Common myeloid progenitor, CD34-positive (primary cell): ENCODE measurements at regions not wholly inside any gene's neighbourhood (a gene's known extent, or its start where the extent isn't known, plus 50 kb on each side); places are given as distances from the start of the nearest gene placed in this dataset.

ENCODE experiments used
- CTCF ChIA-PET: fragments of 350-600 bp; sonication (Branson Sonifier 250); formaldehyde crosslinking; loops from one replicate; lab custom pipeline; 2021; ENCODE audit warnings: antibody characterized with exemption; lab: Charles Lee
- POLR2A ChIA-PET: fragments of 350-600 bp; sonication (Branson Sonifier 250); formaldehyde crosslinking; loops from one replicate; lab custom pipeline; 2021; ENCODE audit warnings: antibody characterized with exemption; lab: Charles Lee
- DNase-seq, 3 donors: peaks; one replicate each; pipeline versions ENCODE4 v3.0.0 to v3.0.0-alpha.2; 2013
- H3K27ac ChIP-seq, 2 experiments: 1 replicate in 1 of 2; 2 replicates in 1 of 2; pipeline ENCODE4 v1.7.0; 2013; ENCODE audit warnings: inconsistent platforms in 2 of 2, low read length in 2 of 2, mild to moderate bottlenecking in 2 of 2, low read depth in 1 of 2, moderate library complexity in 1 of 2; ENCODE audit not compliant: severe bottlenecking in 2 of 2, insufficient read depth in 1 of 2, poor library complexity in 1 of 2
- H3K27me3 ChIP-seq, 5 experiments: replicated peaks in 2 of 5; 1 replicate in 3 of 5; 2 replicates in 2 of 5; pipeline versions ENCODE4 v1.6.1 to v1.7.0; 2013; ENCODE audit warnings: low read length in 4 of 5, mild to moderate bottlenecking in 2 of 5, moderate library complexity in 2 of 5, inconsistent platforms in 1 of 5; ENCODE audit not compliant: insufficient read depth in 5 of 5, control insufficient read depth in 4 of 5
- H3K36me3 ChIP-seq, 4 experiments: 1 replicate in 2 of 4; 2 replicates in 2 of 4; pipeline versions ENCODE4 v1.6.1 to v1.7.0; 2013; ENCODE audit warnings: low read length in 3 of 4, control low read depth in 1 of 4, mild to moderate bottlenecking in 1 of 4; ENCODE audit not compliant: control insufficient read depth in 4 of 4, insufficient read depth in 4 of 4
- H3K4me1 ChIP-seq, 4 experiments: 1 replicate in 3 of 4; 2 replicates in 1 of 4; pipeline versions ENCODE4 v1.6.1 to v1.7.1; 2013; ENCODE audit warnings: low read length in 3 of 4, mild to moderate bottlenecking in 3 of 4, control low read depth in 1 of 4, inconsistent platforms in 1 of 4, moderate library complexity in 1 of 4; ENCODE audit not compliant: control insufficient read depth in 4 of 4, insufficient read depth in 4 of 4; ENCODE audit errors: control extremely low read depth in 1 of 4
- H3K4me3 ChIP-seq, 7 experiments: 1 replicate in 4 of 7; 2 replicates in 3 of 7; pipeline versions ENCODE4 v1.5.1 to v1.7.0; 2013; ENCODE audit warnings: mild to moderate bottlenecking in 7 of 7, low read length in 6 of 7, moderate library complexity in 6 of 7, inconsistent platforms in 2 of 7, low read depth in 2 of 7, control low read depth in 1 of 7; ENCODE audit not compliant: insufficient read depth in 4 of 7, control insufficient read depth in 1 of 7; ENCODE audit errors: extremely low read depth in 1 of 7
- H3K9me3 ChIP-seq, 5 experiments: 1 replicate in 4 of 5; 2 replicates in 1 of 5; pipeline versions ENCODE4 v1.6.1 to v1.7.1; 2013; ENCODE audit warnings: low read length in 4 of 5, mild to moderate bottlenecking in 2 of 5, inconsistent platforms in 1 of 5, low read depth in 1 of 5, moderate library complexity in 1 of 5; ENCODE audit not compliant: control insufficient read depth in 4 of 5, insufficient read depth in 2 of 5; ENCODE audit errors: control extremely low read depth in 1 of 5
- WGBS: methylation state at CpG from one replicate; pipeline ENCODE4 v1.1.5; 2013; ENCODE audit not compliant: insufficient coverage; 5-methylcytosine and 5-hydroxymethylcytosine counted together

DNA sequence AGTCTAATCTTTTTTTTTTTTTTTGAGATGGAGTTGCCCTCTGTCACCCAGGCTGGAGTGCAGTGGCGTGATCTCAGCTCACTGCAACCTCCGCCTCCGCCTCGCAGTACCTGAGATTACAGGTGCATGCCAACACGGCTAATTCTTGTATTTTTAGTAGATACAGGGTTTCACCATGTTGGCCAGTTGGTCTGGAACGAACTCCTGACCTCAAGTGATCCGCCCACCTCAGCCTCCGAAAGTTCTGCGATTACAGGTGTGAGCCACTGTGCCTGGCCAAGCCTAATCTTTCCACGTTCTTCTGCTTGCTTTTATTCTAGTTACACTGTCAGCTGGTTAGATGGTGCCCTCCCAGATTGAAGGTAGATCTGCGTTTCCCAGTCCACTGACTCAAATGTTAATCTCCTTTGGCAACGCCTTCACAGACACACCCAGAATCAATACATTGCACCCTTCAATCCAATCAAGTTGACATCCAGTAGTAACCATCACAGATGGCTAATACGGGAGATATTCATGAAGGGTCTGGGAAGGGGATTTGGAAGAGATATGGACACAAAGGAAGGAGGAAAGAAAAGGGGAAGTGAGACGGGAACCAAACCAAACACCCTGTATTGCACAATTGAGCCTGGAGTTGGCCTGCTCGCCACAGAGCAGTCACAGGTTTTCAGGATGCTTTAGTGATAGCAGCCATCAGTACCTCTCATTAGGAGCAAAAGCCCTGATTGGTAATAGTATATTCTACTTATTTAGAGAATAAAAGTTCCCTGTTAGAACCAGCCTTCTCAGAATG, 229.8 kb downstream of the PIK3C3 start:
- H3K4me3 ChIP-seq, result no peak overlapping the region
- POLR2A ChIA-PET, result no interaction called here
- no peak overlapping the region for H3K27ac ChIP-seq
- WGBS, result 89% methylated on average over 10 of the region's 15 CpGs
- no peaks in the 10 kb centered on the region for H3K4me1 ChIP-seq
- no peak for DNase-seq
- no peaks in the 10 kb centered on the region for H3K9me3 ChIP-seq
- H3K27me3 ChIP-seq, result no peaks in the 10 kb centered on the region
- CTCF ChIA-PET, result no interaction called here
- H3K36me3 ChIP-seq, result no peaks in the 10 kb centered on the region

DNA sequence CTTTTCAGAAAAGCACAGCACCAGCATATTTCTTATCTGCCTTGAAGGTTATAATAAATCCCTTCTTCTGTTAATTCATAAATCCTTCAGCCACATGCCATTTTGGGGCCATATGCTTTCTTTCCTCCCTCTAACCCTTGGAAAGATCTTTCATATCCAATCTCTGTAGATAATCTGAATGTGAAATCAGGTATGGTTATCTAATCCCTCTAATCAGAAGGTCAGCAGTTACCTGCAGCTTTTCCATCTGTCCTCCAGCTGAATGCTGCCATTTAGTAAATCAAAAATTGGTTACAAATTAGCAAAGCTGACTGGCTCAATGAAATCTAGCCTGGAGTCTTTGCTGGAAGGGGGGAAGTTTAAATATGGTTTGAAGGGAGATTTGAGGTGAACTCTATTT, 230.5 kb downstream of the PIK3C3 start:
- no peak for DNase-seq
- Histone ChIP-seq H3K9me3 (no peaks in the 10 kb centered on the region), H3K4me3 (no peak overlapping the region), H3K27ac (no peak overlapping the region), H3K36me3 (no peaks in the 10 kb centered on the region), H3K4me1 (no peaks in the 10 kb centered on the region), H3K27me3 (no peaks in the 10 kb centered on the region)
- CTCF ChIA-PET, result no interaction called here
- POLR2A ChIA-PET, result no interaction called here

DNA sequence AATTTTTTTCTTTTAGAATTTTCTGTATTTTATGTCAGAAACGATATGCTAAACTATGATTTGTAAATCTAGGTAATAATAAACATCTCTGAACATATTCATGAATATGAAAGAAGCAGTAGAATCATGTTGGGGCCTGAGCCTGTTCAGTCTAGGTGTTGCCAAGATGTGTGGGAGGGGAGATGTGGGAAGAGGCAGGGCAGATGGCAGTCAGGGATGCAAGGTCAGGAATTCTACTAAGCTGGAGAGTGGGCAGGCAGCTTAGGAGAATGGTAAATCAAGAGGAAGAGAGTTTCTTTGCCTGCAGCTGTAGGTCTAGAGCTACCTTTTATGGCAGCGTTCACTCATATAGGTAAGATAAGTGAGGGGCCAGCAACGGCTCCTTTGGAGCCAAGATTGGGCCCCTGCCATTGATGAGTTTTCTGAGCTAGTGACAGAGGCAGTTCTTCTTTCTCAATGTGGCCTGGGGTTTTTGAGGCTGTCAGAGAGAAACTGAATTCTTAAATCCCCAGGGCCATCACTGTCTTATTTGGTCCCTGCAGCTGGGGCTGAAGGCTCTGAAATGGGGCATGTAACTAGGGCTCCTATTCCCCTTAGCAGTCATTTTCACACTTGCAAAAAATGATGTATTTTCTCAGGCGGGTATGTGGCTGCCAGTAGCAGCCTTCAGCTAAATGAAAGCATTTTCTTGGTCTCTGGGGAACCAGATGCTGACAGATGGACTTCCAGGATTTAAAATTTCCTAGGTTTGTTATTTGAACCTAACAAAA, 232.8 kb downstream of the PIK3C3 start:
- DNase-seq, result no peak
- H3K36me3 ChIP-seq, result no peaks in the 10 kb centered on the region
- H3K4me3 ChIP-seq, result no peak overlapping the region
- ChIA-PET CTCF (no interaction called here), POLR2A (no interaction called here)
- no peaks in the 10 kb centered on the region for H3K9me3 ChIP-seq
- 97% methylated on average over 3 of the region's 4 CpGs for WGBS
- no peak overlapping the region for H3K27ac ChIP-seq
- H3K27me3 ChIP-seq, result no peaks in the 10 kb centered on the region
- no peaks in the 10 kb centered on the region for H3K4me1 ChIP-seq

DNA sequence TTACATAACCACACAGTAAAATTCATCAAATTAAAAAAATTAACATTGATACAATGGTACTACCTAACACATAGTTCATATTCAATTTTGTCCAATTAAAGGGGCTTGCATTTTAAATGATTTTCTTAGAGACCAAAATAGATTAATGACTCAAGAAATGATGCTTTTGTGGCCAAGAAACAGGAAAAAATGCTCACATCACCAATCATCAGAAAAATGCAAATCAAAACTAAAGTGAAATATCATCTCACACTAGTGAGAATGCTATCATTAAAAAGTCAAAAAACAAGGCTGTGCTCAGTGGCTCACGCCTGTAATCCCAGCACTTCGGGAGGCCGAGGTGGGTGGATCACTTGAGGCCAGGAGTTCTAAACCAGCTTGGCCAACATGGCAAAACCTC, 235.6 kb downstream of the PIK3C3 start:
- no peaks in the 10 kb centered on the region for H3K4me1 ChIP-seq
- H3K9me3 ChIP-seq, result no peaks in the 10 kb centered on the region
- no peak overlapping the region for H3K4me3 ChIP-seq
- POLR2A ChIA-PET, result no interaction called here
- DNase-seq, result no peak
- no CpG with 5 or more reads among the region's 3 CpGs for WGBS
- H3K27me3 ChIP-seq, result no peaks in the 10 kb centered on the region
- no peak overlapping the region for H3K27ac ChIP-seq
- CTCF ChIA-PET, result no interaction called here
- H3K36me3 ChIP-seq, result no peaks in the 10 kb centered on the region

- 80% methylated on average over 2 of the region's 5 CpGs for WGBS
- Histone ChIP-seq H3K27ac (no peak overlapping the region), H3K9me3 (no peaks in the 10 kb centered on the region), H3K27me3 (no peaks in the 10 kb centered on the region), H3K4me3 (no peak overlapping the region), H3K4me1 (no peaks in the 10 kb centered on the region), H3K36me3 (no peaks in the 10 kb centered on the region)
- no peak for DNase-seq
- ChIA-PET CTCF (no interaction called here), POLR2A (no interaction called here)
Measured at GRCh38 chr18:42192251-42193248, 237.5 kb downstream of the PIK3C3 start.

DNA sequence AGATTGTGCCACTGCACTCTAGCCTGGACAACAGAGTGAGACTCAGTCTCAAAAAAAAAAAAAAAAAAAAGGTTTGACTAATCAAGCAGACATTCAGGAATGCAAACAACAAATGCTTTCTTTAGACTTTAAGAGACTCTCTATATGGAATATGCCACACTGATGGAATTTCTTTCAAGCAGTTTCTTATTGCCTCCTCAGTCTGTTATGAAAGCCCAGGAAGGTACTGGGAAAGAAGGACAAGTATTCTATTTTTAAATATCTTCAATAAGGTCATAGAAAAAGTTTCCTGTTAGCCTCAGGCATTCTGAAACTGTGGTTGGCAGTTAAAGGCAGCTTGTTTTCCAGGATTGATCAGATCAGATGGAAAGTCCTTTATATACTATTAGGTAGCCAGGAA, 241.6 kb downstream of the PIK3C3 start:
- CTCF ChIA-PET, result no interaction called here
- Histone ChIP-seq H3K36me3 (no peaks in the 10 kb centered on the region), H3K4me3 (no peak overlapping the region), H3K4me1 (no peaks in the 10 kb centered on the region), H3K27me3 (no peaks in the 10 kb centered on the region), H3K27ac (no peak overlapping the region), H3K9me3 (no peaks in the 10 kb centered on the region)
- DNase-seq, result no peak
- POLR2A ChIA-PET, result no interaction called here

DNA sequence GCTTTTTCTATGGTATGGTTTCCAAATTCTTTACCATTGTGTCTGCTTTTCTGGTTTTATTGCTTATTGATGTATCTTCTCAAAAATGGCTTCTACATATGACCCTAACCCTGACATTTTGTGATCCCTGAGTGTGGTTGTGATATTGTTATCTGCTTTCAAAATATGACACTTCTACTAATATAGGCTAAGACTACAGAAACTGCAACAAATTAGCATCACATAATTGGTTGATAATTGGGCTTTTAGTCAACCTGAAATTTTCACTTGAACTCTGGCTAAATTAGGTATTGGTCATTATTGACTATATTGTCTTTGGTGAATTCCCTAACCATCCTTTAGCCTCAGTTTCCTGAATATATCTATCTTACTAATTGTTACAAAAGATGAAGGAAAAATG, 246.1 kb downstream of the PIK3C3 start:
- Histone ChIP-seq H3K27me3 (no peaks in the 10 kb centered on the region), H3K4me1 (no peaks in the 10 kb centered on the region), H3K9me3 (no peaks in the 10 kb centered on the region), H3K27ac (no peak overlapping the region), H3K4me3 (no peak overlapping the region), H3K36me3 (no peaks in the 10 kb centered on the region)
- no peak for DNase-seq
- CTCF ChIA-PET, result no interaction called here
- POLR2A ChIA-PET, result no interaction called here
